Chondrocyte (in vitro differentiated cells): ENCODE measurements at regions not wholly inside any gene's neighbourhood (a gene's known extent, or its start where the extent isn't known, plus 50 kb on each side); places are given as distances from the start of the nearest gene placed in this dataset.

Experiments
- DNase-seq: peaks from one replicate; pipeline ENCODE4 v3.0.0; 2021; ENCODE audit warnings: mixed read lengths, low spot score
- H3K27ac Mint-ChIP-seq: one replicate; pipeline ENCODE4 v1.8.0; 2021; ENCODE audit warnings: mild to moderate bottlenecking, moderate library complexity, mixed read lengths; ENCODE audit not compliant: unreplicated experiment
- H3K27me3 Mint-ChIP-seq: 2 replicates; pipeline ENCODE4 v1.8.0; 2021; ENCODE audit warnings: low read depth, mixed read lengths
- H3K36me3 Mint-ChIP-seq: 2 replicates; pipeline ENCODE4 v1.8.0; 2021; ENCODE audit warnings: low read depth, mixed read lengths
- H3K4me1 Mint-ChIP-seq: 2 replicates; pipeline ENCODE4 v1.8.0; 2021; ENCODE audit warnings: low read depth, mild to moderate bottlenecking, mixed read lengths
- H3K4me3 Mint-ChIP-seq: one replicate; pipeline ENCODE4 v1.8.0; 2021; ENCODE audit warnings: mild to moderate bottlenecking, moderate library complexity, mixed read lengths; ENCODE audit not compliant: unreplicated experiment
- H3K9me3 Mint-ChIP-seq: 2 replicates; pipeline ENCODE4 v1.8.0; 2021; ENCODE audit warnings: low read depth, mixed read lengths
- CTCF ChIP-seq: fragments of 200-600 bp; sonication (generic); IDR thresholded peaks from 2 replicates; pipeline ENCODE4 v1.5.0; 2021; ENCODE audit warnings: antibody characterized with exemption, mild to moderate bottlenecking, moderate library complexity

- no peak for DNase-seq
- Mint-ChIP-seq H3K4me1 (peaks cover 21% of the 10 kb centered on the region), H3K4me3 (no peak overlapping the region), H3K27ac (no peak overlapping the region), H3K27me3 (no peaks in the 10 kb centered on the region), H3K36me3 (no peaks in the 10 kb centered on the region), H3K9me3 (no peaks in the 10 kb centered on the region)
- TF ChIP-seq CTCF: no peak
Measured at GRCh38 chr13:74571811-74572210, 437.6 kb upstream of the KLF12 start.

- Mint-ChIP-seq H3K27me3 (no peaks in the 10 kb centered on the region), H3K9me3 (no peaks in the 10 kb centered on the region), H3K36me3 (no peaks in the 10 kb centered on the region), H3K4me3 (no peak overlapping the region), H3K4me1 (peaks cover 17% of the 10 kb centered on the region), H3K27ac (peak overlapping the region; percentile 77)
- DNase-seq: no peak
- no peak for TF ChIP-seq CTCF
Measured at GRCh38 chr13:74570834-74571233, 436.6 kb upstream of the KLF12 start.

GRCh38 chr13:74570046-74570445, 435.8 kb upstream of the KLF12 start:
- Mint-ChIP-seq H3K27me3 (no peaks in the 10 kb centered on the region), H3K36me3 (no peaks in the 10 kb centered on the region), H3K4me1 (peaks cover 12% of the 10 kb centered on the region), H3K4me3 (no peak overlapping the region), H3K9me3 (no peaks in the 10 kb centered on the region), H3K27ac (no peak overlapping the region)
- no peak for TF ChIP-seq CTCF
- DNase-seq: no peak

GRCh38 chr13:74569251-74569650, 435.0 kb upstream of the KLF12 start:
- H3K9me3 Mint-ChIP-seq: no peaks in the 10 kb centered on the region
- no peaks in the 10 kb centered on the region for H3K36me3 Mint-ChIP-seq
- no peaks in the 10 kb centered on the region for H3K27me3 Mint-ChIP-seq
- H3K4me3 Mint-ChIP-seq: no peak overlapping the region
- TF ChIP-seq CTCF: no peak
- H3K27ac Mint-ChIP-seq: no peak overlapping the region
- H3K4me1 Mint-ChIP-seq: peaks cover 9% of the 10 kb centered on the region
- no peak for DNase-seq

GRCh38 chr13:74567485-74567884, 433.3 kb upstream of the KLF12 start:
- no peak overlapping the region for H3K27ac Mint-ChIP-seq
- no peak for TF ChIP-seq CTCF
- peaks cover 9% of the 10 kb centered on the region for H3K4me1 Mint-ChIP-seq

More at GRCh38 chr13:74567485-74567884, 433.3 kb upstream of the KLF12 start:
- no peak for DNase-seq
- no peaks in the 10 kb centered on the region for H3K27me3 Mint-ChIP-seq
- H3K36me3 Mint-ChIP-seq: no peaks in the 10 kb centered on the region
- no peaks in the 10 kb centered on the region for H3K9me3 Mint-ChIP-seq
- no peak overlapping the region for H3K4me3 Mint-ChIP-seq
